CD4-positive, alpha-beta T cell treated with Interleukin-15 for 4 hours (primary cell): ENCODE measurements at regions not wholly inside any gene's neighbourhood (a gene's known extent, or its start where the extent isn't known, plus 50 kb on each side); places are given as distances from the start of the nearest gene placed in this dataset.
"Not testable (repeated sequence)": the region's sequence is repeated elsewhere in the genome, so short reads cannot be mapped to it uniquely, and the experiment has no call there.

Experiments used
- DNase-seq: peaks from one replicate; pipeline ENCODE4 v3.0.0-alpha.2; 2020; ENCODE audit warnings: low spot score

GRCh38 chr12:59404109-59404650, 191.6 kb upstream of the SLC16A7 start:
- no peak for DNase-seq

- DNase-seq: peak; percentile 41
Observed at GRCh38 chr12:59403259-59403932, 192.4 kb upstream of the SLC16A7 start.

GRCh38 chr12:59401862-59402261, 194.0 kb upstream of the SLC16A7 start:
- DNase-seq: no peak

GRCh38 chr12:59398164-59398563, 197.7 kb upstream of the SLC16A7 start:
- DNase-seq: no peak

GRCh38 chr12:59396919-59397318, 198.9 kb upstream of the SLC16A7 start:
- DNase-seq: no peak

GRCh38 chr12:59396519-59396918, 199.3 kb upstream of the SLC16A7 start:
- no peak for DNase-seq

GRCh38 chr12:59395310-59395709, 200.5 kb upstream of the SLC16A7 start:
- not testable (repeated sequence) for DNase-seq

- DNase-seq: no peak
Observed at GRCh38 chr12:59393506-59393905, 202.3 kb upstream of the SLC16A7 start.

- no peak for DNase-seq
Observed at GRCh38 chr12:59389968-59390576, 205.8 kb upstream of the SLC16A7 start.

GRCh38 chr12:59388694-59389093, 207.1 kb upstream of the SLC16A7 start:
- no peak for DNase-seq

- no peak for DNase-seq
Observed at GRCh38 chr12:59388176-59388575, 207.7 kb upstream of the SLC16A7 start.

- DNase-seq: no peak
Observed at GRCh38 chr12:59386236-59386635, 209.6 kb upstream of the SLC16A7 start.

- no peak for DNase-seq
Observed at GRCh38 chr12:59383079-59383822, 212.6 kb upstream of the SLC16A7 start.

- DNase-seq: no peak
Observed at GRCh38 chr12:59382282-59383078, 213.3 kb upstream of the SLC16A7 start.

- DNase-seq: no peak
Observed at GRCh38 chr12:59381106-59381505, 214.7 kb upstream of the SLC16A7 start.

GRCh38 chr12:59375633-59376032, 220.2 kb upstream of the SLC16A7 start:
- DNase-seq: no peak

- no peak for DNase-seq
Observed at GRCh38 chr12:59374783-59375182, 221.0 kb upstream of the SLC16A7 start.

- DNase-seq: no peak
Observed at GRCh38 chr12:59372956-59373355, 222.9 kb upstream of the SLC16A7 start.

GRCh38 chr12:59370933-59371332, 224.9 kb upstream of the SLC16A7 start:
- DNase-seq: no peak

GRCh38 chr12:59365133-59365532, 230.7 kb upstream of the SLC16A7 start:
- DNase-seq: no peak

- no peak for DNase-seq
Observed at GRCh38 chr12:59357811-59358210, 238.0 kb upstream of the SLC16A7 start.

- not testable (repeated sequence) for DNase-seq
Observed at GRCh38 chr12:59346248-59346647, 249.6 kb upstream of the SLC16A7 start.
